Colonic mucosa (tissue), 4 donors: ENCODE measurements at regions not wholly inside any gene's neighbourhood (a gene's known extent, or its start where the extent isn't known, plus 50 kb on each side); places are given as distances from the start of the nearest gene placed in this dataset.

Experiments used
- DNase-seq: peaks from one replicate; pipeline ENCODE4 v3.0.0-alpha.2; 2020
- H3K27ac ChIP-seq: fragments of 200-600 bp; one replicate; pipeline ENCODE4 v1.8.0; 2021
- H3K27me3 ChIP-seq: fragments of 200-600 bp; one replicate; pipeline ENCODE4 v1.8.0; 2021
- H3K36me3 ChIP-seq: fragments of 200-600 bp; one replicate; pipeline ENCODE4 v1.8.0; 2021
- H3K4me1 ChIP-seq: fragments of 200-600 bp; one replicate; pipeline ENCODE4 v1.8.0; 2021; ENCODE audit warnings: mild to moderate bottlenecking
- H3K4me3 ChIP-seq: fragments of 200-600 bp; one replicate; pipeline ENCODE4 v1.8.0; 2021
- H3K9ac ChIP-seq, 2 donors: one replicate each; pipeline ENCODE4 v1.7.0; 2013; ENCODE audit warnings: control low read depth in 2 of 2, low read depth in 2 of 2, low read length in 2 of 2
- H3K9me3 ChIP-seq: fragments of 200-600 bp; one replicate; pipeline ENCODE4 v1.8.0; 2021
- intact Hi-C: fragments of 100-400 bp; cut with DNase I; formaldehyde crosslinking; loops from one replicate; pipeline ENCODE4 v1.14.1; 2022
- TF ChIP-seq, protein P1 (sequence below): fragments of 200-600 bp; IDR thresholded peaks from one replicate; pipeline ENCODE4 v1.8.0; 2022; ENCODE audit warnings: antibody characterized with exemption, mild to moderate bottlenecking
- donor health status: healthy.
- donor health status: DM: no; HTN: no; CAD: no.
- donor health status: DM: no; HTN: no; CAD: no.

DNA sequence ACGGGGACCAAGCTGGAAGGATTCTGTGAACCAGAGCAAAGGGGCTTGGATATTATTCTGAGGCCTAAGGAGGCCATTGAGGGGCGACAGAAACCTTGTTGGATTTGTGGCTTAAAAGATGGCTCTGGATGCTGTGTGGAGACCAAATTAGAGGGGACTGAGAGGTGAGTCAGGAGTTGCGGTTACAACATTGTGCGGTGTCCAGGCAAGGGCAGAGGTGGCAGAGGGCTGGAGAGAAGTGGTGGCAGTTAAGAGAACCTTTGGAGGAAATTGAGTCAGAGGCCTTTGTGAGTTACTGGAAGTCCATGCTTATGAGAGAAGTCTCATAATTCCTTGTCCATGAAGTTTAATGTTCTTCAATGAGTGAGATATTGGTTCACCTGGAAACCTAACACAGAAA, 143.2 kb downstream of the FAM43A start:
- no peak overlapping the region for H3K4me3 ChIP-seq
- H3K27me3 ChIP-seq, result no peaks in the 10 kb centered on the region
- no peaks in the 10 kb centered on the region for H3K36me3 ChIP-seq
- intact Hi-C loops, result no loop called here
- H3K9me3 ChIP-seq, result no peaks in the 10 kb centered on the region
- TF ChIP-seq, protein P1, sequence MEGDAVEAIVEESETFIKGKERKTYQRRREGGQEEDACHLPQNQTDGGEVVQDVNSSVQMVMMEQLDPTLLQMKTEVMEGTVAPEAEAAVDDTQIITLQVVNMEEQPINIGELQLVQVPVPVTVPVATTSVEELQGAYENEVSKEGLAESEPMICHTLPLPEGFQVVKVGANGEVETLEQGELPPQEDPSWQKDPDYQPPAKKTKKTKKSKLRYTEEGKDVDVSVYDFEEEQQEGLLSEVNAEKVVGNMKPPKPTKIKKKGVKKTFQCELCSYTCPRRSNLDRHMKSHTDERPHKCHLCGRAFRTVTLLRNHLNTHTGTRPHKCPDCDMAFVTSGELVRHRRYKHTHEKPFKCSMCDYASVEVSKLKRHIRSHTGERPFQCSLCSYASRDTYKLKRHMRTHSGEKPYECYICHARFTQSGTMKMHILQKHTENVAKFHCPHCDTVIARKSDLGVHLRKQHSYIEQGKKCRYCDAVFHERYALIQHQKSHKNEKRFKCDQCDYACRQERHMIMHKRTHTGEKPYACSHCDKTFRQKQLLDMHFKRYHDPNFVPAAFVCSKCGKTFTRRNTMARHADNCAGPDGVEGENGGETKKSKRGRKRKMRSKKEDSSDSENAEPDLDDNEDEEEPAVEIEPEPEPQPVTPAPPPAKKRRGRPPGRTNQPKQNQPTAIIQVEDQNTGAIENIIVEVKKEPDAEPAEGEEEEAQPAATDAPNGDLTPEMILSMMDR, result no peak
- no peak overlapping the region for H3K27ac ChIP-seq
- H3K9ac ChIP-seq, result no peak overlapping the region
- no peak for DNase-seq
- H3K4me1 ChIP-seq, result no peaks in the 10 kb centered on the region

DNA sequence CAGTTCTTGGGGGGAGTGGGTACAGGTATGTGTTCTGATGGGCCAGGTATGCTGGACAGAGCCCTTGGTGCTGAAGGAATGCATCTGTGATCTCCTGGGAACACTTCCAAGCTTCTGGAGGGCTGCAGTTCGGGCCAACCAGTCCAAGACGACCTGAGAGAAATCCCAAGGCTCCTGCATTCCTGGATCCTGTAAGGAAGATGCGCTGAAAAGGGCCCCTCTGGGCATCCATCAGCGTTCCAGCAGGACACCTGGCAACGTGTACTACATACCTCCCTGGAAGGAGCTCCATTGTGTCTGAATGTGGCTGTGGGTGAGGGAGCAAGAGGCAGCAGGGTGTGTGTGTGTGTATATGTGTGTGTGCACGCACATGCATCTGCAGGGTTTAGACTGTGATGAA, 144.7 kb downstream of the FAM43A start:
- DNase-seq, result no peak
- no peak overlapping the region for H3K27ac ChIP-seq
- H3K4me1 ChIP-seq, result no peaks in the 10 kb centered on the region
- H3K36me3 ChIP-seq, result no peaks in the 10 kb centered on the region
- H3K9ac ChIP-seq, result no peak overlapping the region
- no peaks in the 10 kb centered on the region for H3K27me3 ChIP-seq
- no peaks in the 10 kb centered on the region for H3K9me3 ChIP-seq
- intact Hi-C loops, result no loop called here
- no peak overlapping the region for H3K4me3 ChIP-seq
- TF ChIP-seq, protein P1, result no peak

DNA sequence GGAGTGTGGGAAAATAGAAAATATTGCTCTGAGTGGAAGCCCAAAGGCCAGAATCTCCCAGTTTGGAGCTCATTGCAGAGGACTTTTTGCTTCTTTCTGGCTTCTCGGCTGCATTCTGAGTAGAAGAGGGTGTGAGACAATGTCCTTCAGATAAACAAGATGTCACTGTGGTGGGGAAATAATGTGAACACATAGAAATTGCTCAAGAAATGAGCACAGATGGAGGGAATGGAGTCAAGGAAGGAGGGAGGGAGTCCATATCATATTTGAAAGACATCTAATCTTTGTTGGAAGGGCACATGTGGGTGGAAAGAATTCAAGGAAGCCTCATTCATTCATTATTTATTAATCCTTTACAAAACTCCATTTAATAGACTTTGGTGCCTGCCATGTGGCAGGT, 145.3 kb downstream of the FAM43A start:
- DNase-seq, result no peak
- no peaks in the 10 kb centered on the region for H3K4me1 ChIP-seq
- TF ChIP-seq, protein P1, result no peak
- no peaks in the 10 kb centered on the region for H3K36me3 ChIP-seq
- no peak overlapping the region for H3K27ac ChIP-seq
- intact Hi-C loops, result no loop called here
- no peak overlapping the region for H3K4me3 ChIP-seq
- no peak overlapping the region for H3K9ac ChIP-seq
- no peaks in the 10 kb centered on the region for H3K27me3 ChIP-seq
- no peaks in the 10 kb centered on the region for H3K9me3 ChIP-seq

DNA sequence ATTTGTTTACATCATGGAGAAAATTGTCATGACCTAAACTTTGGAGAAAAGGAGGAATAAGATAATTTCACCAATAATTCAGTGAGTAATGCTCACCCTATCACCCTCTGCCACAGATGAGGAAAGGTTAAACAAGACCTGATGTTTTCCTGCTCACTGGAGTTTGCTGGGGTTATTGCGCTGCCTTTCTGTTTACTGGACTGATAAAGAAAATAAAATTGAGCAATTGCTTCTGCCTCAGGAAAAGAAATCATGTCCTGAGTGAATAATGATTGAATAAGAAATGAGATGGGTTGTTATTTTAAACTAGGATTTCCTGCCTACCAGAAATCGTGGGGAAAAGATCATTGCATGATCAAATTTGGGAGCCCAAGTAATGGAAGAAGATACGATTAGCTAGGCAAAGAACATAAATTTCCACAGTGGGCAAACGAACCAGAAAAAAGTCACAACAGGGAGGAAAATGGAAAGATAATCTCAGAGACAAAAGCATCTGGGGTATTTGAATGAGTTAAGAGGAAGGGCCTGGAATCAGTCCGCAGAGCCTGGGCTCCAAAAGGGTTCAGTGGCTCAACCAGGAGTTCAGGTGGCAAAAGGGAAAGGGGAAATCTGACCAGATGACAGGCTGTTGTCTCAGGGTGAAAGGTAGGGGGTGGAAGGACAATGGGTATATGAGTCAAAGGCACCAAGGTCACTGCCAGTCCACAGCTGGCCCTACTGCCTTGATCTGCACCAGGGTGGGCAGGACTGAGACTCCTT, 146.8 kb downstream of the FAM43A start:
- Histone ChIP-seq H3K36me3 (no peaks in the 10 kb centered on the region), H3K27me3 (no peaks in the 10 kb centered on the region), H3K27ac (no peak overlapping the region), H3K4me3 (no peak overlapping the region), H3K9me3 (no peaks in the 10 kb centered on the region), H3K9ac (no peak overlapping the region), H3K4me1 (no peaks in the 10 kb centered on the region)
- TF ChIP-seq, protein P1, result no peak
- intact Hi-C loops, result no loop called here
- no peak for DNase-seq

DNA sequence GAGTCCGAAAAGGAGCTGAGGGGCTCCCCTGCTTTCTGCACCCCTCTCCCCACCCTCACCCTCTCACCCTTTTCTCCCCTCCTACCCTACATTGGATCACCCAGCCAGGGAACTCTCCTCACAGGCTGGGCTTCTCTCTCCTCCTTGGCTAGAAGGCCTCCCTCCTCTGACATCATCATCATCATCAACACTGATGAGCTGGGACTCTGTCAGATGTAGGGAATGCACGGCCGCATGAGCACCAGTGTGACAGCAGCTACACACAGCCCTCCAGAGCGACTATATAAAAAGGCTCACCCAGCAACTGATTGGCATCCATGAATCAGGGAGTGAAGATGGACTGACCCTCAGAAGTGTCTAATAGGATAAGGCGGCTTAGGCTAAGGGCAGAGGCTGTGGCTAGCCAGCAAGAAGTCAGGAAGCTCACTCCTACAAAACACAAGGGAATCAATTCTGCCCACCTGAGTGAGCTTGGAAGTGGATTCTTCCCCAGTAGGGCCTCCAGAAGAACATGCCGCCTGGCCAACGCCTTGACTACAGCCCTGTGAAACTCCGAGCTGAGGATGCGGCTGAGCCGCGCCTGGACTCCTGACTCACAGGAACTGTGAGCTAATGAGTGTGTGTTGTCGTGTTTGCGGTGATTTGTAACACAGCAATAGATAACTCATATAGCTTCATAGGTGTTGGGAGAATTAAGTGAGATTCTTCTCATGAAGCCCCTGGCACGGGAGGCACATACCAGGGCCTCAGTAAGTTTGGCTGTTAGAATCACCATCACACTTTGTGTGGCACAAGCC, 147.6 kb downstream of the FAM43A start:
- TF ChIP-seq, protein P1, result no peak
- Histone ChIP-seq H3K4me1 (no peaks in the 10 kb centered on the region), H3K4me3 (no peak overlapping the region), H3K27me3 (no peaks in the 10 kb centered on the region), H3K27ac (no peak overlapping the region), H3K9me3 (no peaks in the 10 kb centered on the region), H3K36me3 (no peaks in the 10 kb centered on the region), H3K9ac (no peak overlapping the region)
- intact Hi-C loops, result no loop called here
- no peak for DNase-seq
